HCT116 (cell line): ENCODE measurements at regions not wholly inside any gene's neighbourhood (a gene's known extent, or its start where the extent isn't known, plus 50 kb on each side); places are given as distances from the start of the nearest gene placed in this dataset.

Source experiments
- CEBPB ChIP-seq: IDR thresholded peaks from 2 replicates; pipeline ENCODE4 v1.6.1; 2012; ENCODE audit warnings: low read depth
- CTCF ChIP-seq, 3 experiments: fragments of 200-600 bp in 1 of 3; sonication (generic) in 1 of 3; IDR thresholded peaks in 2 of 3; conservative IDR thresholded peaks in 1 of 3; 2 replicates each; pipeline ENCODE4 v1.5.1; 2012 to 2017; ENCODE audit warnings: low read depth in 2 of 3, low read length in 2 of 3, antibody characterized with exemption in 1 of 3, borderline replicate concordance in 1 of 3, control low read depth in 1 of 3, mild to moderate bottlenecking in 1 of 3, mixed read lengths in 1 of 3, mixed run types in 1 of 3, moderate library complexity in 1 of 3; ENCODE audit not compliant: insufficient read depth in 1 of 3
- ELF1 ChIP-seq: IDR thresholded peaks from 2 replicates; pipeline ENCODE4 v1.6.1; 2012; ENCODE audit warnings: low read depth, borderline replicate concordance
- EZH2 ChIP-seq: fragments of 200-600 bp; sonication (generic); IDR thresholded peaks from 2 replicates; pipeline ENCODE4 v1.6.1; 2017; ENCODE audit warnings: antibody characterized with exemption, mixed run types
- POLR2A ChIP-seq: IDR thresholded peaks from 2 replicates; pipeline ENCODE4 v1.7.0; 2011; ENCODE audit warnings: borderline replicate concordance; ENCODE audit not compliant: insufficient read depth, insufficient read length; ENCODE audit errors: extremely low read depth
- SIN3A ChIP-seq: IDR thresholded peaks from 2 replicates; pipeline ENCODE4 v1.6.1; 2012; ENCODE audit warnings: low read depth
- ZNF274 ChIP-seq: fragments of 200-500 bp; sonication (Bioruptor generic); IDR thresholded peaks from 2 replicates; pipeline ENCODE4 v1.6.1; 2014; ENCODE audit warnings: mild to moderate bottlenecking, low read depth, low read length, inconsistent platforms

DNA sequence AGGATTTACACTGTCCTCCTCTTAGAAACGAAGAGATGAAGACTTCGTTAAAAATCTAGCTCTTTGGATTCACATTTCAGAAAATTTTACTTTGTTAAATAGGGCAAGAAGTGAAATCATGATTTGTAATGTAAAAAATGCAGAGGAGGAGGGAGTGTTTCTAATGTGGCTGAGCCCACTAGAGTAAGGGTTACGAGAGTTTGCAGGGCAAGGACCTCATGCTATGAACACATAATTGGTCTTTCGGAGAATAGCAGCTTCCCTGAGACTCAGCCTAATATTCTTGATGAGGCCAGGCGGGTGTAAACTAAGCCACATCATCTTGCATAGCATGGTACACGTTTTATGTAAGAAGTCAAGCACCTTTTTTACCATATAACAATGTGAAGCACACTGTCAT is 191.0 kb upstream of the ADAMTS16 start:
- TF ChIP-seq EZH2: no peak
- no peak for TF ChIP-seq CTCF (IDR thresholded peaks at IDR 0.05 in 2 of 3, conservative IDR thresholded peaks at IDR 0.05 in 1 of 3; ENCODE audit: borderline replicate concordance in 1 of 3, insufficient read depth in 1 of 3, low read depth in 2 of 3, low read length in 2 of 3)
- no peak for TF ChIP-seq ELF1
- TF ChIP-seq SIN3A: no peak
- TF ChIP-seq POLR2A: no peak
- no peak for TF ChIP-seq ZNF274
- no peak for TF ChIP-seq CEBPB
